HG02973 (cell line): ENCODE measurements at regions not wholly inside any gene's neighbourhood (a gene's known extent, or its start where the extent isn't known, plus 50 kb on each side); places are given as distances from the start of the nearest gene placed in this dataset.

Experiments
- ATAC-seq: cut with Tn5 transposase; IDR thresholded peaks from one replicate; pipeline ENCODE4 v1.9.1; 2021; ENCODE audit warnings: moderate library complexity; ENCODE audit not compliant: unreplicated experiment

- ATAC-seq: no peak
Observed at GRCh38 chr10:70939441-70940003, 51.2 kb upstream of the PCBD1 start.

GRCh38 chr10:70940834-70941568 lies 52.6 kb upstream of the PCBD1 start:
- ATAC-seq: no peak

- ATAC-seq: no peak
Observed at GRCh38 chr10:70942125-70942524, 53.8 kb upstream of the PCBD1 start.

- no peak for ATAC-seq
Observed at GRCh38 chr10:70942725-70943124, 54.4 kb upstream of the PCBD1 start.

GRCh38 chr10:70943249-70943648 lies 54.9 kb upstream of the PCBD1 start:
- no peak for ATAC-seq

- ATAC-seq: no peak
Observed at GRCh38 chr10:70943841-70944466, 55.6 kb upstream of the PCBD1 start.

- ATAC-seq: no peak
Observed at GRCh38 chr10:70950037-70950436, 61.7 kb upstream of the PCBD1 start.

- no peak for ATAC-seq
Observed at GRCh38 chr10:70950801-70951200, 62.4 kb upstream of the PCBD1 start.

- ATAC-seq: no peak
Observed at GRCh38 chr10:70952401-70952800, 64.0 kb upstream of the PCBD1 start.

GRCh38 chr10:70952921-70953320 lies 64.6 kb upstream of the PCBD1 start:
- ATAC-seq: no peak

- no peak for ATAC-seq
Observed at GRCh38 chr10:70954381-70955176, 66.2 kb upstream of the PCBD1 start.

GRCh38 chr10:70956029-70956759 lies 67.8 kb upstream of the PCBD1 start:
- no peak for ATAC-seq

- no peak for ATAC-seq
Observed at GRCh38 chr10:70958396-70958795, 70.0 kb upstream of the PCBD1 start.

- no peak for ATAC-seq
Observed at GRCh38 chr10:70960316-70960715, 72.0 kb upstream of the PCBD1 start.

- ATAC-seq: no peak
Observed at GRCh38 chr10:70960783-70961570, 72.6 kb upstream of the PCBD1 start.

- ATAC-seq: no peak
Observed at GRCh38 chr10:70962686-70963085, 74.3 kb upstream of the PCBD1 start.

GRCh38 chr10:70963271-70963670 lies 74.9 kb upstream of the PCBD1 start:
- no peak for ATAC-seq

GRCh38 chr10:70964245-70964644 lies 75.9 kb upstream of the PCBD1 start:
- ATAC-seq: no peak

GRCh38 chr10:70964881-70965280 lies 76.5 kb upstream of the PCBD1 start:
- no peak for ATAC-seq

- no peak for ATAC-seq
Observed at GRCh38 chr10:70965566-70965965, 77.2 kb upstream of the PCBD1 start.
